ENCODE measurements at regions not wholly inside any gene's neighbourhood (a gene's known extent, or its start where the extent isn't known, plus 50 kb on each side); places are given as distances from the start of the nearest gene placed in this dataset.

DNA sequence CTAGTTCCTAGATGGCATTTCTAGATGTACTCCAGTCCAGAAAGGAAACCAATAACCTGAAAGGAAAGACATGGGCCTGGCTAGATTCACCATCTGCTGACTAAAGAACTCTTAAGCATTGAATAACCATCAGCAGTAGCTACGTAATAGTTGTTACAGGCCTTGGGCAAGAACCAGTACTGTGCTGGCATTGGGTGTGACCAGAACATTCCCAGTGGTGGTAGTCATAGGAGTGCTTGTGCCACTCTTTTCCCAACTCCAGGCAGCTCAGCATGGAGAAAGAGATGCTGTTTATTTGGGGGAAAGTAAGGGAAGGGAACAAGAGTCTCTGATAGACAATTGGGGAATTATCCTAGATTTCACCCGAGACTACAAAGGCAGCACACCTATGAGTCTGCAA lies 333.3 kb downstream of the SLC16A7 start:
- DNase-seq: no peak

- no peak for DNase-seq
Measured at GRCh38 chr12:59934486-59934885, 338.7 kb downstream of the SLC16A7 start.

- no peak for DNase-seq
Measured at GRCh38 chr12:59936534-59936933, 340.7 kb downstream of the SLC16A7 start.

- no peak for DNase-seq
Measured at GRCh38 chr12:59937148-59937547, 341.3 kb downstream of the SLC16A7 start.

GRCh38 chr12:59938190-59938962 lies 342.5 kb downstream of the SLC16A7 start:
- DNase-seq: no peak

DNA sequence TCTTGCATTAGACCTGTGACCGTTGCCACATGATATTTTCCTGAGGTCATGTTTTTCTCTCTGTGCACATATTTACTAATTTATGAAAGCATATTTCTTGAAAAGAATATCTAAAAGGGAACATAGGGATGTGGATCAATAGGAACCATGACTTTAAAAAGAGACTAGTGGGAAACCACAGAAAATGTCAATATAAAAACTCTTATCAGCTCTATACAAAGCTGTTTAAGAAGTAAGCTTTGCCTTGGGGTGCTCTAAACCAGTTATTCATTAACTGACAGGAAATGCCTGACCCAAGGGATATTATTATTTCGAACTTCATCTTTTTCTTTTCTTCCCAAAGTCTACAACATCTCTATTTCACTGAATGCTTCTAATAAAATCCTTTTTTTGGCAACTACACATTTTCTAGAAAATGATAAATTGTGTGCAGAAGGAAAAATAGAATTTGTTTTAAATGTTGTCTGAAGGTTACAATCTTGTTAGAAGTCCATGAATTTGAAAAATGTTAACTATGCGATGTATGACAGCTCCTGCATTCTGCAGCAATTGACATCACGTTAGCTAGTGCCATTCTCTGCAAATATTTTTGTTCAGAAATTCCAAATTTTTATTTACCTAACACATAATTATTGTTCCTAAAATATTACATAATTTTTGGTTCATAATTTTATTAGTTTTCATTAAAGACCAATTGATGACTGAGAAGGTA lies 345.0 kb downstream of the SLC16A7 start:
- DNase-seq: no peak

- DNase-seq: no peak
Measured at GRCh38 chr12:59941461-59941860, 345.6 kb downstream of the SLC16A7 start.

GRCh38 chr12:59944177-59944576 lies 348.3 kb downstream of the SLC16A7 start:
- DNase-seq: no peak

- no peak for DNase-seq
Measured at GRCh38 chr12:59946635-59947034, 350.8 kb downstream of the SLC16A7 start.

DNA sequence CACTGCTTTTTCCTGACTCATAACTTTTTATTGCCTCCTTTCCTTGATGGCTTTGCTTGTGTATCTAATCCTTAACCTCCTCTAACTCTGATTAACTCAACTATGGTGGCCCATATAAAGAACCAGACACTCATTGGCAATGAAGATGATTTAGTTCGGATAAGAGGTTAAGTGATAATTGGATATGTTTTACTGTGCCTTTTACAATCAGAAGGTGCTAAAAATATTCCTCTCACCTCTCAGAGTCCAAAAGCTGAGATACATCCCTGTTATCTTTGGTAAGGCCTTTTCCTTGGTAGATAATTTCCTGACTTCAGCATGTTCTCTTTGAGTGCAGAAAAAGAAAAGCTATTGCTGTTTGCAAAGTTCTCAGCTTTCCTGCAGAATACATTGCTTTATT lies 367.7 kb downstream of the SLC16A7 start:
- DNase-seq: no peak

- no peak for DNase-seq
Measured at GRCh38 chr12:59972905-59973304, 377.1 kb downstream of the SLC16A7 start.

GRCh38 chr12:59973515-59973914 lies 377.7 kb downstream of the SLC16A7 start:
- no peak for DNase-seq

GRCh38 chr12:59977779-59978178 lies 381.9 kb downstream of the SLC16A7 start:
- no peak for DNase-seq

- DNase-seq: no peak
Measured at GRCh38 chr12:59980476-59980875, 384.6 kb downstream of the SLC16A7 start.

- DNase-seq: no peak
Measured at GRCh38 chr12:59999291-59999690, 403.5 kb downstream of the SLC16A7 start.

GRCh38 chr12:60010486-60010885 lies 414.7 kb downstream of the SLC16A7 start:
- DNase-seq: no peak

- no peak for DNase-seq
Measured at GRCh38 chr12:60012659-60013058, 416.8 kb downstream of the SLC16A7 start.

DNA sequence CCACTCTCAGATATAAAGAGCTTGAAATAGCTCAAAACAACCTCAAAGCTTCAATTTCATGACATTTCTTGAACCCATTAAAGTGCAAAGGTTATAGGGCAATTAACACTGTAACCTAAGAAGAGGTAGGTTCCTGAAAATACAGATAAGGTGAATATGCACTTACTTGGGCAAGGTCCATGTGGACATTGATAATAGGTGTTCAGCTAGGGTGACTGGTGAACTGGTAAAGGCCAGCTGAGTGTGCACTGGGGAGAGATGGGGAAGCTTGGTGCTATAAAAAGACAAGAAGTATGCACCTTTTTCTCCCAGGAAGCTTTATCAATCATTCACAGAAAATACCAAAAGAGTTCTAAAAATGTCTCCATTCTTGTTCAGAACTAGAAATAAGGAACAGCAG lies 418.6 kb downstream of the SLC16A7 start:
- no peak for DNase-seq

- no peak for DNase-seq
Measured at GRCh38 chr12:60020068-60020467, 424.2 kb downstream of the SLC16A7 start.

DNA sequence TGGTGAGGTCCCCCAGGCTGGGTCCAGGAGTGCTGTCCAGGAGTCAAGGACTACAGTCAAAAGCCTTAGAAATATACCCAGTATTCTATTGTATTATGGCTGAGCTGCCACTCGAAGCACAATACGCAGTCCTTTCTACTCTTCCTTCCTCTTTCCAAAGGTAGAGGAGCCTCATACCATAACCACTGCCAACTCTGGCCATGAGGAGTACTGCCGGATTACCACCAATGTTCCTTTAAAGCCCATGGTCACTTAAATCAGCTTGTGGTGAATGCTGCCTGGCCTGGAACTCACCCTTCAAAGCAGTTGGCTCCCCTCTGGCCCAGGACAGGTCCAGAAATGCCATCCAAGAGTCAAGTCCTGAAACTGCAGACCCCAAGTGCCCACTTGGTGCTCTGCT lies 425.4 kb downstream of the SLC16A7 start:
- no peak for DNase-seq

DNA sequence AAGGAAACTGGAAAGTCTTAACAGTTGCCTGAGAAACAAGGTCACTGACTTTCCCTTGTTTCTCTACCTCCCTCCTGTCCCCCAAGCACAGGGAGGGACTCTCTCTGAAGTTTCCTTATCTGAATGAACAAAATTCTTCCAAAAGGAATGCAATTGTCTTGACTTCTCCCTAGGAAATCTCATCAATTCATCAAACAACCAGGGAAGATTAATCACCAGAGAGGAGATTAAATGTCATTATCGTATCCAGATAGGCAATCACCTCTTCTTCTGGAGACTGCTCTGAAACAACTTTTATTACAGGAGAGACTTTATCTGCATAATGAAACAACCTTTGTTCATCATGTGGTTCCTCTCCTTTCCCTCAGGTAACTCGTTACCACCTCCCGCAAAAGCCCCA lies 431.4 kb downstream of the SLC16A7 start:
- DNase-seq: no peak

DNA sequence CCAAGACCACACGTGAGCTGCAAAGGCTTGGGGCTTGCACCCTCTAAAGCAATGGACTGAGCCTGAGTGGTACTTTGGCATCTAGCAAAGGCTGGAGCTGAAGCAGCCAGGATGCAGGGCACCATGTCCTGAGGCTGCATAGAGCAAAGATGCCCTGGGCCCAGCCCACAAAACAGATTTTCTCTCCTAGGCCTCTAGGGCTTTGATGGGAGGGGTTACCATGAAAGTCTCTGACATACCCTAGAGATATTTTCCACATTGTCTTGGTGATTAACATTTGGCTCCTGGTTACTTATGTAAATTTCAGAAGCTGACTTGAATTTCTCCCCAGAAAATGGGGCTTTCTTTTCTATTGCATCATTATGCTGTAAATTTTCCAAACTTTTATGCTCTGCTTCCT lies 438.3 kb downstream of the SLC16A7 start:
- no peak for DNase-seq

- DNase-seq: no peak
Measured at GRCh38 chr12:60035835-60036234, 440.0 kb downstream of the SLC16A7 start.

GRCh38 chr12:60042835-60043234 lies 447.0 kb downstream of the SLC16A7 start:
- no peak for DNase-seq
